GM12892 (cell line): ENCODE measurements at regions not wholly inside any gene's neighbourhood (a gene's known extent, or its start where the extent isn't known, plus 50 kb on each side); places are given as distances from the start of the nearest gene placed in this dataset.

Experiments
- POLR2AphosphoS5 ChIP-seq: IDR thresholded peaks from 2 replicates; pipeline ENCODE4 v1.6.1; 2011; ENCODE audit warnings: low read depth, low read length, control low read depth
- TAF1 ChIP-seq: IDR thresholded peaks from 2 replicates; pipeline ENCODE4 v1.6.1; 2011; ENCODE audit warnings: low read depth, mild to moderate bottlenecking, control low read depth, low read length, borderline replicate concordance

DNA sequence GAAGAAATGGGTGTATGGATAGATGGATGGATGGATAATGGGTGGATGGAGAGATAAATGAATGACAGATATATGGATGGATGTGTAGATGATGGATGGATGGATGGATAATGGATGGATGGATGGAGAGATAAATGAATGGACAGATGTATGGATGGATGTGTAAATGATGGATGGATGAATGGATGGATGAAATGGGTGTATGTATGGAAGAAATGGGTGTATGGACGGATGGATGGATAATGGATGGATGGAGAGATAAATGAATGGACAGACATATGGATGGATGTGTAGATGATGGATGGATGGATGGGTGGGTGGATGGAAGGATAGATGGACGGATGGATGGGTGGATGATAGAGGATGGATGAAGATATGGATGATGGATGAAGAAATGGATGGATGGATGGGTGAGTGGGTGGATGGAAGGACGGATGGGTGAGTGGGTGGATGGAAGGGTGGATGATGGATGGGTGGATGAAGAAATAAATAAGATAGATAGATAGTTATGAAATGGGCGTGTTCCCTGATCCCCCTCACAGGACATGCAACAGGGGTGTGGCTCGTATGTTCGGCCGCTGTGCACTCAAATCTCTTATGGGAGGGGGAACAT is 91.1 kb upstream of the NKX1-1 start:
- no peak for TF ChIP-seq POLR2AphosphoS5
- no peak for TF ChIP-seq TAF1
